Endothelial cell of umbilical vein (primary cell): ENCODE measurements at regions not wholly inside any gene's neighbourhood (a gene's known extent, or its start where the extent isn't known, plus 50 kb on each side); places are given as distances from the start of the nearest gene placed in this dataset.

ENCODE experiments used
- BruUV-seq: library from RNA; stranded (reverse); fragments of 400-500 nt; replicated peaks from 2 replicates; lab custom pipeline; 2021; lab: Mats Ljungman, UMichigan
- CTCF ChIA-PET: fragments of 300-600, 350-600 bp; sonication (Branson Sonifier 250); formaldehyde crosslinking; loops from one replicate; lab custom pipeline; 2021; ENCODE audit warnings: antibody characterized with exemption, inconsistent platforms; lab: Charles Lee
- POLR2A ChIA-PET: fragments of 300-600, 350-600 bp; sonication (Branson Sonifier 250); formaldehyde crosslinking; loops from one replicate; lab custom pipeline; 2021; ENCODE audit warnings: antibody characterized with exemption, inconsistent platforms; lab: Charles Lee
- DNase-seq: peaks from one replicate; pipeline ENCODE4 v3.0.0-alpha.2; 2011; ENCODE audit warnings: low read depth, low spot score
- FAIRE-seq: peaks from 2 replicates; lab custom pipeline; 2011; peaks lifted over from hg19 to GRCh38; lab: Jason Lieb, UNC
- H2AFZ ChIP-seq: 2 replicates; pipeline ENCODE4 v1.6.0; 2012; ENCODE audit warnings: low read depth, low read length, control low read depth, inconsistent platforms
- H3K27ac ChIP-seq: 2 replicates; pipeline ENCODE4 v1.5.1; 2011; ENCODE audit warnings: low read depth, mild to moderate bottlenecking, control low read depth, low read length, moderate library complexity; ENCODE audit not compliant: insufficient read depth
- H3K27me3 ChIP-seq, 2 experiments: 2 replicates each; pipeline versions ENCODE4 v1.6.0 to v1.6.1; 2011; ENCODE audit warnings: low read length in 2 of 2, mixed read lengths in 1 of 2; ENCODE audit not compliant: control insufficient read depth in 2 of 2, insufficient read depth in 2 of 2
- H3K36me3 ChIP-seq, 2 experiments: 2 replicates in 1 of 2; 3 replicates in 1 of 2; pipeline ENCODE4 v1.5.1; 2011; ENCODE audit warnings: low read length in 2 of 2, mild to moderate bottlenecking in 1 of 2, moderate library complexity in 1 of 2; ENCODE audit not compliant: control insufficient read depth in 2 of 2, insufficient read depth in 2 of 2; ENCODE audit errors: extremely low read depth in 1 of 2
- H3K4me1 ChIP-seq: 3 replicates; pipeline ENCODE4 v1.5.1; 2011; ENCODE audit warnings: mild to moderate bottlenecking, low read length; ENCODE audit not compliant: control insufficient read depth, insufficient read depth; ENCODE audit errors: extremely low read depth
- H3K4me2 ChIP-seq: 2 replicates; pipeline ENCODE4 v1.6.1; 2011; ENCODE audit warnings: low read length, control low read depth, mixed read lengths; ENCODE audit not compliant: insufficient read depth
- H3K4me3 ChIP-seq, 3 experiments: fragments of 200-600 bp in 1 of 3; sonication (generic), shearing (Covaris generic) in 1 of 3; replicated peaks in 1 of 3; 2 replicates each; pipeline ENCODE4 v1.5.1; 2011 to 2016; ENCODE audit warnings: control low read depth in 3 of 3, low read length in 3 of 3, mild to moderate bottlenecking in 2 of 3, inconsistent platforms in 1 of 3, low read depth in 1 of 3, moderate library complexity in 1 of 3; ENCODE audit not compliant: insufficient read depth in 1 of 3
- H3K79me2 ChIP-seq: 2 replicates; pipeline ENCODE4 v1.6.0; 2012; ENCODE audit warnings: low read length, inconsistent platforms; ENCODE audit not compliant: control insufficient read depth, insufficient read depth
- H3K9ac ChIP-seq: replicated peaks from 2 replicates; pipeline ENCODE3; 2011; ENCODE audit warnings: low read length, control low read depth; ENCODE audit not compliant: insufficient read depth; ENCODE audit errors: extremely low read depth
- H3K9me1 ChIP-seq: replicated peaks from 3 replicates; pipeline ENCODE4 v1.6.0; 2011; ENCODE audit warnings: mild to moderate bottlenecking, low read length; ENCODE audit not compliant: control insufficient read depth, insufficient read depth; ENCODE audit errors: extremely low read depth
- H3K9me3 ChIP-seq: replicated peaks from 2 replicates; pipeline ENCODE4 v1.5.1; 2012; ENCODE audit warnings: low read length, inconsistent platforms; ENCODE audit not compliant: control insufficient read depth, insufficient read depth
- H4K20me1 ChIP-seq: replicated peaks from 2 replicates; pipeline ENCODE3; 2011; ENCODE audit warnings: mild to moderate bottlenecking, low read length; ENCODE audit not compliant: control insufficient read depth, insufficient read depth; ENCODE audit errors: extremely low read depth
- CTCF ChIP-seq, 2 donors: IDR thresholded peaks; 1 replicate in 1 of 2; 2 replicates in 1 of 2; pipeline ENCODE4 v1.5.1; 2011; ENCODE audit warnings: low read length in 2 of 2, mild to moderate bottlenecking in 2 of 2, moderate library complexity in 2 of 2, control low read depth in 1 of 2, inconsistent platforms in 1 of 2, low read depth in 1 of 2; ENCODE audit not compliant: insufficient read depth in 1 of 2; ENCODE audit errors: extremely low read depth in 1 of 2
- EZH2 ChIP-seq: IDR thresholded peaks from 2 replicates; pipeline ENCODE4 v1.6.1; 2012; ENCODE audit warnings: borderline replicate concordance, low read depth, mild to moderate bottlenecking, moderate library complexity, low read length, inconsistent platforms; ENCODE audit not compliant: severe bottlenecking
- FOS ChIP-seq: IDR thresholded peaks from 2 replicates; pipeline ENCODE4 v1.6.1; 2011; ENCODE audit warnings: mild to moderate bottlenecking, low read length, moderate library complexity, borderline replicate concordance; ENCODE audit not compliant: insufficient read depth
- GATA2 ChIP-seq: IDR thresholded peaks from 2 replicates; pipeline ENCODE4 v1.7.0; 2011; ENCODE audit warnings: low read depth, mild to moderate bottlenecking, moderate library complexity, mixed read lengths, low read length; ENCODE audit not compliant: insufficient read length, insufficient read depth
- JUN ChIP-seq: IDR thresholded peaks from 2 replicates; pipeline ENCODE4 v1.6.1; 2011; ENCODE audit warnings: borderline replicate concordance, low read depth; ENCODE audit not compliant: insufficient read length, insufficient read depth
- MYC ChIP-seq: IDR thresholded peaks from one replicate; pipeline ENCODE4 v1.6.1; 2011; ENCODE audit warnings: mild to moderate bottlenecking, low read depth, low read length
- dilution Hi-C: fragments of 300-500 bp; cut with MboI; formaldehyde crosslinking; loops from one replicate; pipeline ENCODE4 v1.15.0; 2019; ENCODE audit warnings: low sequenced_read_pairs; ENCODE audit not compliant: extremely low pct_ligation_motif_present
- intact Hi-C: fragments of 100-400 bp; cut with micrococcal nuclease; formaldehyde crosslinking; loops from one replicate; pipeline ENCODE4 v1.10.0; 2022
- TF ChIP-seq, protein P1 (sequence below): IDR thresholded peaks from 2 replicates; pipeline ENCODE4 v1.6.1; 2011; ENCODE audit not compliant: insufficient read depth, insufficient read length

- no peak overlapping the region for H2AFZ ChIP-seq
- no peak overlapping the region for H3K9ac ChIP-seq
- no peaks in the 10 kb centered on the region for H3K36me3 ChIP-seq
- dilution Hi-C loops (no loop called here), intact Hi-C loops (no loop called here)
- H3K79me2 ChIP-seq = no peaks in the 10 kb centered on the region
- DNase-seq (no peak), FAIRE-seq (no peak)
- H3K4me2 ChIP-seq = no peak overlapping the region
- no peaks in the 10 kb centered on the region for H3K9me1 ChIP-seq
- CTCF ChIA-PET = no interaction called here
- H3K27me3 ChIP-seq = no peaks in the 10 kb centered on the region
- H4K20me1 ChIP-seq = no peaks in the 10 kb centered on the region
- H3K27ac ChIP-seq = no peak overlapping the region
- TF ChIP-seq JUN = no peak
- no peak for TF ChIP-seq GATA2
- TF ChIP-seq EZH2 = no peak
- no peak for TF ChIP-seq CTCF (IDR thresholded peaks at IDR 0.05; ENCODE audit: extremely low read depth in 1 of 2, insufficient read depth in 1 of 2, low read depth in 1 of 2, low read length in 2 of 2)
- no peak for TF ChIP-seq FOS
- no peak for TF ChIP-seq MYC
- TF ChIP-seq, protein P1, sequence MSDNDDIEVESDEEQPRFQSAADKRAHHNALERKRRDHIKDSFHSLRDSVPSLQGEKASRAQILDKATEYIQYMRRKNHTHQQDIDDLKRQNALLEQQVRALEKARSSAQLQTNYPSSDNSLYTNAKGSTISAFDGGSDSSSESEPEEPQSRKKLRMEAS = no peak
- POLR2A ChIA-PET = no interaction called here
- no TSS peak for BruUV-seq
- no peaks in the 10 kb centered on the region for H3K4me1 ChIP-seq
- H3K4me3 ChIP-seq = no peak overlapping the region
- no peaks in the 10 kb centered on the region for H3K9me3 ChIP-seq
Measured at GRCh38 chrX:69365349-69365748, 138.8 kb upstream of the NALF2 start.
